Activated naive CD4-positive, alpha-beta T cell (primary cell): ENCODE measurements at regions not wholly inside any gene's neighbourhood (a gene's known extent, or its start where the extent isn't known, plus 50 kb on each side); places are given as distances from the start of the nearest gene placed in this dataset.
"Not testable (repeated sequence)": the region's sequence is repeated elsewhere in the genome, so short reads cannot be mapped to it uniquely, and the experiment has no call there.

Experiments used
- DNase-seq, 4 experiments: peaks; one replicate each; lab custom pipeline; 2025; lab: John Stamatoyannopoulos, UW

- no peak for DNase-seq
Observed at GRCh38 chr3:8001712-8002111, 499.9 kb upstream of the LMCD1 start.

DNA sequence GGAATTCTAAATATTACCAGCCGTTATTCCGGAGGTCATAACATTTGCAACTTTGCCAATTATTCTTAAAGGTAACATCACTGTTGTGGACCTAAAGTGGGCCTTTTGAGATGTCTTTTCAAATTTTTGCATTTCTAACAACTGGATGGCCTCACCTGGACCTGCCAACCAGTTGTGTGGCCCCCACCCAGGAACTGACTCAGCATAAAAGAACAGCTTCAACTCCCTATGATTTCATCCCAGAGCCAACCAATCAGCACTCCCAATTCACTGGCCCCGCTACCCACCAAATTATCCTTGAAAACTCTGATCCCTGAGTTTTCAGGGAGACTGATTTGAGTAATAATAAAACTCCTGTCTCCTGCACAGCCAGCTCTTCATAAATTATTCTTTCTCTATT lies 489.7 kb upstream of the LMCD1 start:
- no peak for DNase-seq

- DNase-seq: no peak
Observed at GRCh38 chr3:8020047-8020841, 481.4 kb upstream of the LMCD1 start.

GRCh38 chr3:8027954-8028353 lies 473.7 kb upstream of the LMCD1 start:
- no peak for DNase-seq

- no peak for DNase-seq
Observed at GRCh38 chr3:8050283-8050682, 451.3 kb upstream of the LMCD1 start.

DNA sequence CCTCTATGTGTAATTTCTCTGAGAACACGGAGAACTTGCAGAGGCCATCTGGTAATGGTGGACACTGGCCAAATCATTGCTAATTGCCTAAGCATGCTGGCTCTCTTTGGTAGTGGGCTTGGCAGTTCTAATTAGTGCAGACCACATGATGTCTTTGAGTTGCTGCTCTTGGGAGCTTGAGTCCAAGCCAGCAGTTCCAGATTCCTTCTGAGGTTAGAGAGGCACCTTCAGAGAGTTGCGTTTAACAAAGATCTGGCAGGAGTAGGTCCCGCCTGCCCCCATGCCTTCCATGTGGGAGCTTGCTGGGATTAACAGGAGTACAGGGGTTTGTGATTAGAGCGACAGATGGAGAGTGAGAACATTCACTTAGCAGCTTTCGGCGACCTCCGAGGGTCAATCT lies 449.0 kb upstream of the LMCD1 start:
- DNase-seq: no peak

DNA sequence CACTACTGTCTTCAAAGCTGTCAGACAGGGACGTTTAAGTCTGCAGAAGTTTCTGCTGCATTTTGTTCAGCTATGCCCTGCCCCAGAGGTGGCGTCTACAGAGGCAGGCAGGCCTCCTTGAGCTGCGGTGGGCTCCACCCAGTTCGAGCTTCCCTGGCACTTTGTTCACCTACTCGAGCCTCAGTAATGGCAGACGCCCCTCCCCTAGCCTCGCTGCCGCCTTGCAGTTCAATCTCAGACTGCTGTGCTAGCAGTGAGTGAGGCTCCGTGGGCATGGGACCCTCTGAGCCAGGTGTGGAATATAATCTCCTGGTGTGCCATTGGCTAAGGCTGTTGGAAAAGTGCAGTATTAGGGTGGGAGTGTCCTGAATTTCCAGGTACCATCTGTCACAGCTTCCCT lies 433.5 kb upstream of the LMCD1 start:
- DNase-seq: not testable (repeated sequence)

- no peak for DNase-seq
Observed at GRCh38 chr3:8069471-8069870, 432.2 kb upstream of the LMCD1 start.

- no peak for DNase-seq
Observed at GRCh38 chr3:8070011-8070410, 431.6 kb upstream of the LMCD1 start.

DNA sequence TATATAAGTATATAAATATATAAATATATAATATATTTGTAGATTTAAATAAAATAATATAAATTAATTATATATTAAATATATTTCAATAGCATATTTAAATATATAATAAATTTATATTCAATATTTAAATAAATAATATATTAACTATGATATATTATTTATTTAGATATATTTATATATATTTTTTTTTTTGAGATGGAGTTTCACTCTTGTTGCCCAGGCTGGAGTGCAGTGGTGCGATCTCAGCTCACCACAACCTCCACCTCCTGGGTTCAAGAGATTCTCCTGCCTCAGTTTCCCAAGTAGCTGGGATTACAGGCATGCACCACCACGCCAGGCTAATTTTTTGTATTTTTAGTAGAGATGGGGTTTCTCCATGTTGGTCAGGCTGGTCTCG lies 426.9 kb upstream of the LMCD1 start:
- DNase-seq: not testable (repeated sequence)

- no peak for DNase-seq
Observed at GRCh38 chr3:8077126-8077525, 424.5 kb upstream of the LMCD1 start.

DNA sequence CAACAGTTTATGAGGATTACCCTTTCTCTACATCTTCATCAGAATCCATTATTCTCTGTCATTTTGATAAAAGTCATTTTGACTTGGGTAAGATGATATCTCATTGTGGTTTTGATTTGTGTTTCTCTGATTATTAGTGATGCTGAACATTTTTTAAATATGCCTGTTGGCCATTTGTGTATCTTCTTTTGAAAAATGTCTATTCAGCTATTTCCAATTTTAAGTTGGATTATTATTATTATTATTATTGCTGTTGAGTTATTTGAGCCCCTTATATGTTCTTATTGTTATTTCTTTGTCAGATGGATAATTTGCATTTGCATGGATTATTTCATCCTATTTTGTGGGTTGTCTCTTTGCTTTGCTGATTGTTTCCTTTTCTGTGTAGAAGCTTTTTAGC lies 421.2 kb upstream of the LMCD1 start:
- DNase-seq: no peak

DNA sequence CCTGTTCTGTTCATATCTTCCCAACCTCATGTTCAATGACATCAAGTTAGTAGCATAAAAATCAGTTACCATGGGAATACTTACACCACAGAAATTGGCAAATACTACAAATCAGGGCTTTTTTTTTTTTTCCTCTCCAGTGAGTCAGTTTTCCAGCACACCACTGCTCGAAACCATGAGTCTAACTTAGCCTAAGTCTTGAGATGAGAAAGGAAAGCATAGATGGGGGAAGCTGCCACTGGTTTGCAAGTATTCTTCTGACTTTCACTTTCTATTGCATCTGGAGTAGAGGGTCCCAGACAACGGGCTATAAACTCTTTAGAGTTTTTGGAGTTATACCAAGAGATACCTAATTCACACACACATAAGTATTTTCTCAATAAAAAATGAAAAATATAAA lies 416.1 kb upstream of the LMCD1 start:
- no peak for DNase-seq

- DNase-seq: no peak
Observed at GRCh38 chr3:8087951-8088350, 413.7 kb upstream of the LMCD1 start.

DNA sequence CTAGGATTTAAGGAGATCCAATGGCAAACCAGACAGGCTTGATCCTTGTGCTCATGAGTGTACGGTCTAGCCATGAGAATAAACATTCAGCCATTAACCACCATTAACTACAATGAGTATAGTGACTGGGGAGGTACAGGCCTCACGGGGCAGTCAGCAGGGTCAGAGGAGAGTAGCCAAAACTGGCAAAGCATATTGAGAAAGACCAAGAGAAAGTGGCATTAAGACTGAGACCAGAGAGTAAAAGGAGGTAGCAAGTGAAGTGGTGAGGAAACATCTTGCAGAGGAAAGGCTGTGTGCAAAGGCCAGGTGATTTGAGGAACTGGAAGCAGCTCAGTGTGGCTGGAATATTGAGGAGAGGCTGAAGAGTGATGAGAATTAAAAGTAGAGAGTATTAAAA lies 407.2 kb upstream of the LMCD1 start:
- no peak for DNase-seq

DNA sequence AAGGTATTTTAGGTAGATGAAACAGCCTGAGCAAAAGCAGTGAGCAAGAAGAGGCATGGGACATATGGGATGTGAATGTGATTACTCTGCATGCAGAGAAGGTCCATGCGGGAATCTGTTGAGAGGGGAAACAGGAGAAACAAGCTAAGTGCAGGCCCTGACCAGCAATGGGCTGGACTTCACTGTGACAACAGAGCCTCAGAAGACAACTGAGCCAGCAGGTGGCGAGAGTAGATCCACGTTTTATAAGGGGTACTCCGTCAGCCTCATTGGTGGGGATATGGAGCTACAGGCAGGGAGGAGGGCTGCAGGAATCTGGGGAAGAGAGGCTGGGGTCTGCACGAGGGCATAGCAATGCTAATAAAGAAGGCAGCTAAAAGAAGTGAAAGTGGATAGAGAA lies 405.9 kb upstream of the LMCD1 start:
- DNase-seq: no peak

GRCh38 chr3:8097690-8098089 lies 403.9 kb upstream of the LMCD1 start:
- DNase-seq: no peak

GRCh38 chr3:8103954-8104353 lies 397.7 kb upstream of the LMCD1 start:
- DNase-seq: no peak

DNA sequence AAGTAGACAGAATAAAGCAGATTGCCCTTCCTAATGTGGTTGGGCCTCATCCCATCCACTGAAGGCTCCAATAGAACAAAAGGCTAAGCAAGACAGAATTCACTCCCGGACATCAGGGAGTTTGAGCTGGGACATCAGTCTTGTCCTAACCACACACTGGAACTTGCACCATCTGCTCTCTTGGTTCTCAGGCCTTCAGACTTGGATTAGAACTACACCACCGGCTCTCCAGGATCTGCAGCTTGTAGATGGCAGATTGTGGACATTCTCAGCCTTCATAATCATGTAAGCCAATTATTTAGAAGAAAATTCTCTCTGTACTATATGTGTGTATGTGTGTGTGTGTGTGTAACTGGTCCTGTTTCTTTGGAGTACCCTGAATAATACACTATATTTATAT lies 394.7 kb upstream of the LMCD1 start:
- no peak for DNase-seq

GRCh38 chr3:8110966-8111798 lies 390.4 kb upstream of the LMCD1 start:
- peak in 3 of 4 experiments; percentile 6 to 14 (median 9) for DNase-seq

DNA sequence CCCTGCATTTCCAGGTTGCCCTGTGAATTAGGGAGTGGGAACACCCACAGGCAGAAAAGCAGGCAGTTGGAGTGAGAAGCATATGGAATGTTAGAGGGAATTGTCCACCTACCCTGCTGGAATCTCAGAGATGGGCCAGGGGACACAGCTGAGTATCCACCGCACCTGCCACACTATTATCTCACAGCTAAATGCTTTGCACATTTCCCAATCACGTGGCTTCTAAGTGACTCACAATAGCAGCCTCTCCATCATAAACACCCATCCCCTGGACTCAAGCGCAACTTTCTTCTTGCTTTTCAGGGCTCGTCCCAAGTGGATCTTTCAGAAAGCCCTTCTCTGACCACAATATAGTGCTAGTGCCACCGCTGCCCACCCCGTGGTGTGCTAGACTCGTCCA lies 389.0 kb upstream of the LMCD1 start:
- DNase-seq: no peak

GRCh38 chr3:8113626-8114025 lies 388.0 kb upstream of the LMCD1 start:
- no peak for DNase-seq

DNA sequence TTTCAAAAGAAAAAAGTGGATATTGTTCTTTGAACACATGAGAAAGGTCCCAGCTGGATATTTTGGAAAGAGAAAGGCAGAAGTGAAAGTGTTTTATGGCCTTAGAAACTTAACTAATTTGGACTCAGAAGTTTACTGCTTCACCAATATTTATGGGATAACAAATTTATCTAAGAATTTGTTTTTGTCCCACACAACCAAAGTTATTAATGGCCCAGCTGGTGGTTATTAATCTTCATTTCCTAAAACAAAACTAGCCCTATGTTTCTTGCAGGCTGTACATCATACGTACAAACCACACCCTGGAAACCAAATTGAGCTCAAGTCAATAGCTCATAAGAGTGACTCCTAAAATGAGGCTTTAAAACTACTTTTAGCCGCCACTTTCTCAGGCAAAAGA lies 372.9 kb upstream of the LMCD1 start:
- no peak for DNase-seq
